HEK293 (cell line): ENCODE measurements at regions not wholly inside any gene's neighbourhood (a gene's known extent, or its start where the extent isn't known, plus 50 kb on each side); places are given as distances from the start of the nearest gene placed in this dataset.

Source experiments
- CTCF ChIA-PET: fragments of 350-600 bp; formaldehyde crosslinking; extraction: SDS; loops from one replicate; lab custom pipeline; 2021; ENCODE audit warnings: antibody characterized with exemption; lab: Yijun Ruan, JAX
- POLR2A ChIA-PET: fragments of 300-600 bp; formaldehyde crosslinking; extraction: SDS; loops from one replicate; lab custom pipeline; 2020; ENCODE audit warnings: antibody characterized with exemption, inconsistent platforms; lab: Yijun Ruan, JAX
- H3K27ac ChIP-seq: fragments of 200-500 bp; sonication (Bioruptor generic); 2 replicates; pipeline ENCODE4 v1.5.1; 2014; ENCODE audit warnings: low read depth, low read length, control low read depth, inconsistent platforms; ENCODE audit errors: extremely low read depth
- H3K36me3 ChIP-seq, 2 experiments: fragments of 200-500 bp in 1 of 2; sonication (Bioruptor generic) in 1 of 2; 1 replicate in 1 of 2; 2 replicates in 1 of 2; pipeline ENCODE4 v1.5.1; 2014 to 2017; ENCODE audit warnings: inconsistent platforms in 2 of 2, low read length in 2 of 2; ENCODE audit not compliant: control insufficient read depth in 2 of 2, insufficient read depth in 1 of 2
- H3K4me1 ChIP-seq: fragments of 200-500 bp; sonication (Bioruptor generic); 2 replicates; pipeline ENCODE4 v1.5.1; 2014; ENCODE audit warnings: mild to moderate bottlenecking, low read length, inconsistent platforms; ENCODE audit not compliant: control insufficient read depth, insufficient read depth
- H3K4me3 ChIP-seq: 2 replicates; pipeline ENCODE4 v1.5.1; 2011; ENCODE audit warnings: low read depth, mild to moderate bottlenecking, control low read depth, low read length, moderate library complexity
- H3K9me3 ChIP-seq: fragments of 200-500 bp; sonication (Bioruptor generic); 2 replicates; pipeline ENCODE4 v1.5.1; 2014; ENCODE audit warnings: low read depth, low read length, inconsistent platforms; ENCODE audit not compliant: control insufficient read depth, insufficient read depth
- ATF2 ChIP-seq: fragments of 450-650 bp; formaldehyde crosslinking; IDR thresholded peaks from 2 replicates; pipeline ENCODE4 v1.5.1; 2016; ENCODE audit warnings: missing biosample characterization, missing genetic modification characterization, low read depth
- BCL6B ChIP-seq: fragments of 450-650 bp; formaldehyde crosslinking; IDR thresholded peaks from 2 replicates; pipeline ENCODE4 v1.5.1; 2017; ENCODE audit warnings: missing biosample characterization, missing genetic modification characterization
- HOXD13 ChIP-seq: sonication (generic); formaldehyde crosslinking; IDR thresholded peaks from 2 replicates; pipeline ENCODE4 v1.8.0; 2022; ENCODE audit warnings: missing genetic modification reagents, borderline replicate concordance
- KLF16 ChIP-seq: fragments of 450-650 bp; formaldehyde crosslinking; IDR thresholded peaks from 2 replicates; pipeline ENCODE4 v1.5.1; 2017; ENCODE audit warnings: missing biosample characterization, missing genetic modification characterization
- KLF9 ChIP-seq: fragments of 450-650 bp; formaldehyde crosslinking; IDR thresholded peaks from 2 replicates; pipeline ENCODE4 v1.5.1; 2016; ENCODE audit warnings: missing biosample characterization, missing genetic modification characterization, low read depth
- PRDM10 ChIP-seq: fragments of 450-650 bp; formaldehyde crosslinking; IDR thresholded peaks from 2 replicates; pipeline ENCODE4 v1.5.1; 2016; ENCODE audit warnings: missing biosample characterization, missing genetic modification characterization
- RBAK ChIP-seq: fragments of 450-650 bp; formaldehyde crosslinking; IDR thresholded peaks from 2 replicates; pipeline ENCODE4 v1.5.1; 2016; ENCODE audit warnings: missing biosample characterization, missing genetic modification characterization
- SALL2 ChIP-seq: fragments of 450-650 bp; formaldehyde crosslinking; IDR thresholded peaks from 2 replicates; pipeline ENCODE4 v1.5.0; 2017; ENCODE audit warnings: missing biosample characterization, mild to moderate bottlenecking, missing genetic modification characterization, borderline replicate concordance
- ZBTB10 ChIP-seq: fragments of 450-650 bp; formaldehyde crosslinking; IDR thresholded peaks from 2 replicates; pipeline ENCODE4 v1.5.1; 2016; ENCODE audit warnings: missing biosample characterization, missing genetic modification characterization
- ZBTB44 ChIP-seq: fragments of 450-650 bp; IDR thresholded peaks from 2 replicates; pipeline ENCODE4 v1.5.1; 2018; ENCODE audit warnings: missing biosample characterization, mild to moderate bottlenecking, missing genetic modification characterization
- ZNF140 ChIP-seq: fragments of 450-650 bp; formaldehyde crosslinking; IDR thresholded peaks from 2 replicates; pipeline ENCODE4 v1.5.1; 2016; ENCODE audit warnings: missing biosample characterization, missing genetic modification characterization
- ZNF16 ChIP-seq: fragments of 450-650 bp; formaldehyde crosslinking; IDR thresholded peaks from 2 replicates; pipeline ENCODE4 v1.5.1; 2016; ENCODE audit warnings: low read depth, missing biosample characterization, missing genetic modification characterization
- ZNF169 ChIP-seq: fragments of 450-650 bp; formaldehyde crosslinking; IDR thresholded peaks from 2 replicates; pipeline ENCODE4 v1.5.1; 2016; ENCODE audit warnings: missing biosample characterization, missing genetic modification characterization
- ZNF184 ChIP-seq: fragments of 450-650 bp; IDR thresholded peaks from 2 replicates; pipeline ENCODE4 v1.5.1; 2018; ENCODE audit warnings: missing biosample characterization, mild to moderate bottlenecking, missing genetic modification characterization
- ZNF223 ChIP-seq: fragments of 450-650 bp; formaldehyde crosslinking; IDR thresholded peaks from 2 replicates; pipeline ENCODE4 v1.5.1; 2016; ENCODE audit warnings: missing biosample characterization, missing genetic modification characterization
- ZNF433 ChIP-seq: fragments of 450-650 bp; formaldehyde crosslinking; IDR thresholded peaks from 2 replicates; pipeline ENCODE4 v1.5.1; 2016; ENCODE audit warnings: missing biosample characterization, missing genetic modification characterization, low read depth
- ZNF549 ChIP-seq: fragments of 450-650 bp; IDR thresholded peaks from 2 replicates; pipeline ENCODE4 v1.5.1; 2018; ENCODE audit warnings: missing biosample characterization, missing genetic modification characterization, mild to moderate bottlenecking, inconsistent platforms, moderate library complexity
- ZNF560 ChIP-seq: fragments of 450-650 bp; formaldehyde crosslinking; IDR thresholded peaks from 2 replicates; pipeline ENCODE4 v1.5.1; 2017; ENCODE audit warnings: missing biosample characterization, missing genetic modification characterization, borderline replicate concordance
- ZNF571 ChIP-seq: fragments of 450-650 bp; formaldehyde crosslinking; IDR thresholded peaks from 2 replicates; pipeline ENCODE4 v1.5.0; 2017; ENCODE audit warnings: missing biosample characterization, missing genetic modification characterization
- ZNF626 ChIP-seq: fragments of 450-650 bp; sonication (Bioruptor Pico); formaldehyde crosslinking; IDR thresholded peaks from 2 replicates; pipeline ENCODE4 v1.5.1; 2018; ENCODE audit warnings: missing biosample characterization, missing genetic modification characterization, inconsistent platforms
- ZNF645 ChIP-seq: fragments of 450-650 bp; formaldehyde crosslinking; IDR thresholded peaks from 2 replicates; pipeline ENCODE4; 2016; ENCODE audit warnings: missing biosample characterization, missing genetic modification characterization
- ZNF670 ChIP-seq: fragments of 450-650 bp; formaldehyde crosslinking; IDR thresholded peaks from 2 replicates; pipeline ENCODE4 v1.5.1; 2016; ENCODE audit warnings: missing biosample characterization, missing genetic modification characterization, low read depth
- ZNF768 ChIP-seq: fragments of 450-650 bp; formaldehyde crosslinking; IDR thresholded peaks from 2 replicates; pipeline ENCODE4 v1.5.1; 2018; ENCODE audit warnings: missing biosample characterization, mild to moderate bottlenecking, missing genetic modification characterization
- ZNF785 ChIP-seq: fragments of 450-650 bp; formaldehyde crosslinking; IDR thresholded peaks from 2 replicates; pipeline ENCODE4 v1.5.1; 2016; ENCODE audit warnings: missing biosample characterization, missing genetic modification characterization
- ZNF837 ChIP-seq: fragments of 450-650 bp; formaldehyde crosslinking; IDR thresholded peaks from 2 replicates; pipeline ENCODE4 v1.5.1; 2016; ENCODE audit warnings: missing biosample characterization, missing genetic modification characterization
- ZSCAN23 ChIP-seq: fragments of 450-650 bp; formaldehyde crosslinking; IDR thresholded peaks from 2 replicates; pipeline ENCODE4 v1.5.1; 2016; ENCODE audit warnings: missing biosample characterization, missing genetic modification characterization

GRCh38 chr3:80357761-80358160 is 590.0 kb upstream of the ROBO1 start (continued):
- no peak for TF ChIP-seq ATF2 (tag by site-specific recombination)
- no peak for TF ChIP-seq HOXD13 (CRISPR knock-in tag)
- no peak for TF ChIP-seq ZNF433 (tag by site-specific recombination)
- no peak for TF ChIP-seq ZNF549 (tag by site-specific recombination)
- TF ChIP-seq ZNF140 (tag by site-specific recombination): no peak
- no peak for TF ChIP-seq ZNF223 (tag by site-specific recombination)
- no peak for TF ChIP-seq ZNF768 (tag by site-specific recombination)
- no peak for TF ChIP-seq ZNF785 (tag by site-specific recombination)
- no peak for TF ChIP-seq SALL2 (tag by site-specific recombination)
- TF ChIP-seq ZNF645 (tag by site-specific recombination): no peak
- TF ChIP-seq KLF9 (tag by site-specific recombination): no peak
- TF ChIP-seq ZBTB10 (tag by site-specific recombination): no peak
- TF ChIP-seq PRDM10 (tag by site-specific recombination): no peak
- no peak for TF ChIP-seq ZNF626 (tag by site-specific recombination)
- TF ChIP-seq, all 188 proteins: peak for 0

GRCh38 chr3:80355144-80355543 is 587.3 kb upstream of the ROBO1 start:
- ChIA-PET POLR2A (no interaction called here), CTCF (no interaction called here)
- H3K4me3 ChIP-seq: no peak overlapping the region
- H3K4me1 ChIP-seq: no peaks in the 10 kb centered on the region
- H3K36me3 ChIP-seq: no peaks in the 10 kb centered on the region
- H3K27ac ChIP-seq: no peak overlapping the region
- no peaks in the 10 kb centered on the region for H3K9me3 ChIP-seq
- TF ChIP-seq ZNF140 (tag by site-specific recombination) (no peak), ZNF184 (no peak), ZNF169 (no peak), ZNF571 (tag by site-specific recombination) (no peak), HOXD13 (CRISPR knock-in tag) (no peak), ZBTB44 (tag by site-specific recombination) (no peak), RBAK (tag by site-specific recombination) (no peak), ZNF670 (tag by site-specific recombination) (no peak), ZNF560 (tag by site-specific recombination) (no peak), ZSCAN23 (no peak), KLF16 (tag by site-specific recombination) (no peak), ZNF16 (tag by site-specific recombination) (no peak), BCL6B (tag by site-specific recombination) (no peak), ZNF837 (no peak)
